Activated effector memory CD4-positive, alpha-beta T cell treated with anti-CD3 and anti-CD28 coated beads, Interleukin-2, amount 50 U/mL, for 16 hours (primary cell): ENCODE measurements at regions not wholly inside any gene's neighbourhood (a gene's known extent, or its start where the extent isn't known, plus 50 kb on each side); places are given as distances from the start of the nearest gene placed in this dataset.
A peak's percentile ranks its signal among the peaks of the same experiment; 100 is the strongest.

Experiments
- DNase-seq: peaks from one replicate; pipeline ENCODE4 v3.0.0-alpha.2; 2020

GRCh38 chr13:40273253-40274025 is 393.0 kb downstream of the FOXO1 start:
- DNase-seq, result no peak

GRCh38 chr13:40274103-40274502 is 392.3 kb downstream of the FOXO1 start:
- no peak for DNase-seq

GRCh38 chr13:40275155-40275554 is 391.3 kb downstream of the FOXO1 start:
- DNase-seq, result no peak

GRCh38 chr13:40275636-40276035 is 390.8 kb downstream of the FOXO1 start:
- no peak for DNase-seq

- DNase-seq, result no peak
Observed at GRCh38 chr13:40283666-40284065, 382.8 kb downstream of the FOXO1 start.

- no peak for DNase-seq
Observed at GRCh38 chr13:40285634-40286033, 380.8 kb downstream of the FOXO1 start.

- no peak for DNase-seq
Observed at GRCh38 chr13:40287428-40287827, 379.0 kb downstream of the FOXO1 start.

- DNase-seq, result no peak
Observed at GRCh38 chr13:40288259-40288658, 378.2 kb downstream of the FOXO1 start.

GRCh38 chr13:40290758-40291157 is 375.7 kb downstream of the FOXO1 start:
- no peak for DNase-seq

- DNase-seq, result no peak
Observed at GRCh38 chr13:40292108-40292507, 374.3 kb downstream of the FOXO1 start.

- DNase-seq, result no peak
Observed at GRCh38 chr13:40292536-40292935, 373.9 kb downstream of the FOXO1 start.

GRCh38 chr13:40302351-40302750 is 364.1 kb downstream of the FOXO1 start:
- DNase-seq, result no peak

- DNase-seq, result no peak
Observed at GRCh38 chr13:40304391-40304790, 362.1 kb downstream of the FOXO1 start.

GRCh38 chr13:40306817-40307216 is 359.6 kb downstream of the FOXO1 start:
- peak; percentile 69 for DNase-seq

- no peak for DNase-seq
Observed at GRCh38 chr13:40309881-40310280, 356.6 kb downstream of the FOXO1 start.

GRCh38 chr13:40311356-40312101 is 354.9 kb downstream of the FOXO1 start:
- no peak for DNase-seq

- DNase-seq, result no peak
Observed at GRCh38 chr13:40313269-40314200, 352.9 kb downstream of the FOXO1 start.

GRCh38 chr13:40315416-40316064 is 350.9 kb downstream of the FOXO1 start:
- peak; percentile 80 for DNase-seq

GRCh38 chr13:40316301-40316700 is 350.1 kb downstream of the FOXO1 start:
- DNase-seq, result peak; percentile 66

GRCh38 chr13:40317980-40318327 is 348.5 kb downstream of the FOXO1 start:
- DNase-seq, result no peak

GRCh38 chr13:40318366-40318765 is 348.1 kb downstream of the FOXO1 start:
- no peak for DNase-seq

- no peak for DNase-seq
Observed at GRCh38 chr13:40319699-40320579, 346.5 kb downstream of the FOXO1 start.
